HCT116 (cell line): ENCODE measurements at regions not wholly inside any gene's neighbourhood (a gene's known extent, or its start where the extent isn't known, plus 50 kb on each side); places are given as distances from the start of the nearest gene placed in this dataset.
"Not testable (repeated sequence)": the region's sequence is repeated elsewhere in the genome, so short reads cannot be mapped to it uniquely, and the experiment has no call there.

Experiments used
- CTCF ChIP-seq, 3 experiments: fragments of 200-600 bp in 1 of 3; sonication (generic) in 1 of 3; IDR thresholded peaks in 2 of 3; conservative IDR thresholded peaks in 1 of 3; 2 replicates each; pipeline ENCODE4 v1.5.1; 2012 to 2017; ENCODE audit warnings: low read depth in 2 of 3, low read length in 2 of 3, antibody characterized with exemption in 1 of 3, borderline replicate concordance in 1 of 3, control low read depth in 1 of 3, mild to moderate bottlenecking in 1 of 3, mixed read lengths in 1 of 3, mixed run types in 1 of 3, moderate library complexity in 1 of 3; ENCODE audit not compliant: insufficient read depth in 1 of 3
- EZH2 ChIP-seq: fragments of 200-600 bp; sonication (generic); IDR thresholded peaks from 2 replicates; pipeline ENCODE4 v1.6.1; 2017; ENCODE audit warnings: antibody characterized with exemption, mixed run types
- POLR2A ChIP-seq: IDR thresholded peaks from 2 replicates; pipeline ENCODE4 v1.7.0; 2011; ENCODE audit warnings: borderline replicate concordance; ENCODE audit not compliant: insufficient read depth, insufficient read length; ENCODE audit errors: extremely low read depth

GRCh38 chr20:29876084-29876910, 1381.2 kb upstream of the DEFB115 start:
- not testable (repeated sequence) for TF ChIP-seq CTCF (IDR thresholded peaks at IDR 0.05 in 2 of 3, conservative IDR thresholded peaks at IDR 0.05 in 1 of 3; ENCODE audit: borderline replicate concordance in 1 of 3, insufficient read depth in 1 of 3, low read depth in 2 of 3, low read length in 2 of 3); POLR2A; EZH2
